ENCODE measurements at regions not wholly inside any gene's neighbourhood (a gene's known extent, or its start where the extent isn't known, plus 50 kb on each side); places are given as distances from the start of the nearest gene placed in this dataset.

GRCh38 chr1:30405081-30405480 lies 318.3 kb downstream of the MATN1 start:
- H3K4me3 ChIP-seq (ENCODE audit: low read length in 2 of 2): no peak overlapping the region
- no peaks in the 10 kb centered on the region for H3K36me3 ChIP-seq (ENCODE audit: control insufficient read depth in 2 of 2, insufficient read depth in 2 of 2, low read length in 2 of 2)
- H3K27me3 ChIP-seq (ENCODE audit: control insufficient read depth in 2 of 2, insufficient read depth in 2 of 2, low read length in 2 of 2): no peaks in the 10 kb centered on the region

GRCh38 chr1:30404341-30404740 lies 319.0 kb downstream of the MATN1 start:
- no peaks in the 10 kb centered on the region for H3K27me3 ChIP-seq (ENCODE audit: control insufficient read depth in 2 of 2, insufficient read depth in 2 of 2, low read length in 2 of 2)

More at GRCh38 chr1:30405081-30405480, 318.3 kb downstream of the MATN1 start:
- no peak overlapping the region for H3K9ac ChIP-seq (ENCODE audit: low read depth in 1 of 2, low read length in 2 of 2)
- no peaks in the 10 kb centered on the region for H3K9me3 ChIP-seq (ENCODE audit: control insufficient read depth in 2 of 2, low read length in 2 of 2)
- no peak overlapping the region for H3K27ac ChIP-seq (ENCODE audit: low read depth in 2 of 2, low read length in 2 of 2)
- H3K4me1 ChIP-seq (ENCODE audit: control insufficient read depth in 2 of 2, insufficient read depth in 2 of 2, low read length in 2 of 2): no peaks in the 10 kb centered on the region

GRCh38 chr1:30403726-30404125 lies 319.7 kb downstream of the MATN1 start:
- no peaks in the 10 kb centered on the region for H3K4me1 ChIP-seq (ENCODE audit: control insufficient read depth in 2 of 2, insufficient read depth in 2 of 2, low read length in 2 of 2)
- no peaks in the 10 kb centered on the region for H3K36me3 ChIP-seq (ENCODE audit: control insufficient read depth in 2 of 2, insufficient read depth in 2 of 2, low read length in 2 of 2)
- H3K27me3 ChIP-seq (ENCODE audit: control insufficient read depth in 2 of 2, insufficient read depth in 2 of 2, low read length in 2 of 2): no peaks in the 10 kb centered on the region
- no peaks in the 10 kb centered on the region for H3K9me3 ChIP-seq (ENCODE audit: control insufficient read depth in 2 of 2, low read length in 2 of 2)
- no peak overlapping the region for H3K4me3 ChIP-seq (ENCODE audit: low read length in 2 of 2)
- no peak overlapping the region for H3K9ac ChIP-seq (ENCODE audit: low read depth in 1 of 2, low read length in 2 of 2)
- no peak overlapping the region for H3K27ac ChIP-seq (ENCODE audit: low read depth in 2 of 2, low read length in 2 of 2)

More at GRCh38 chr1:30404341-30404740, 319.0 kb downstream of the MATN1 start:
- H3K9me3 ChIP-seq (ENCODE audit: control insufficient read depth in 2 of 2, low read length in 2 of 2): no peaks in the 10 kb centered on the region
- no peak overlapping the region for H3K27ac ChIP-seq (ENCODE audit: low read depth in 2 of 2, low read length in 2 of 2)
- no peaks in the 10 kb centered on the region for H3K4me1 ChIP-seq (ENCODE audit: control insufficient read depth in 2 of 2, insufficient read depth in 2 of 2, low read length in 2 of 2)
- no peaks in the 10 kb centered on the region for H3K36me3 ChIP-seq (ENCODE audit: control insufficient read depth in 2 of 2, insufficient read depth in 2 of 2, low read length in 2 of 2)
- H3K4me3 ChIP-seq (ENCODE audit: low read length in 2 of 2): no peak overlapping the region
- no peak overlapping the region for H3K9ac ChIP-seq (ENCODE audit: low read depth in 1 of 2, low read length in 2 of 2)

GRCh38 chr1:30403061-30403645 lies 320.2 kb downstream of the MATN1 start:
- no peaks in the 10 kb centered on the region for H3K36me3 ChIP-seq (ENCODE audit: control insufficient read depth in 2 of 2, insufficient read depth in 2 of 2, low read length in 2 of 2)
- H3K4me3 ChIP-seq (ENCODE audit: low read length in 2 of 2): no peak overlapping the region
- H3K27me3 ChIP-seq (ENCODE audit: control insufficient read depth in 2 of 2, insufficient read depth in 2 of 2, low read length in 2 of 2): no peaks in the 10 kb centered on the region
- no peak overlapping the region for H3K27ac ChIP-seq (ENCODE audit: low read depth in 2 of 2, low read length in 2 of 2)
- no peaks in the 10 kb centered on the region for H3K4me1 ChIP-seq (ENCODE audit: control insufficient read depth in 2 of 2, insufficient read depth in 2 of 2, low read length in 2 of 2)
- no peak overlapping the region for H3K9ac ChIP-seq (ENCODE audit: low read depth in 1 of 2, low read length in 2 of 2)
- H3K9me3 ChIP-seq (ENCODE audit: control insufficient read depth in 2 of 2, low read length in 2 of 2): no peaks in the 10 kb centered on the region

- Histone ChIP-seq H3K27me3 (ENCODE audit: control insufficient read depth in 2 of 2, insufficient read depth in 2 of 2, low read length in 2 of 2) (no peaks in the 10 kb centered on the region), H3K27ac (ENCODE audit: low read depth in 2 of 2, low read length in 2 of 2) (no peak overlapping the region), H3K9me3 (ENCODE audit: control insufficient read depth in 2 of 2, low read length in 2 of 2) (no peaks in the 10 kb centered on the region), H3K4me1 (ENCODE audit: control insufficient read depth in 2 of 2, insufficient read depth in 2 of 2, low read length in 2 of 2) (no peaks in the 10 kb centered on the region), H3K9ac (ENCODE audit: low read depth in 1 of 2, low read length in 2 of 2) (no peak overlapping the region), H3K36me3 (ENCODE audit: control insufficient read depth in 2 of 2, insufficient read depth in 2 of 2, low read length in 2 of 2) (no peaks in the 10 kb centered on the region), H3K4me3 (ENCODE audit: low read length in 2 of 2) (no peak overlapping the region)
Observed at GRCh38 chr1:30402031-30402430, 321.4 kb downstream of the MATN1 start.

- no peak overlapping the region for H3K27ac ChIP-seq (ENCODE audit: low read depth in 2 of 2, low read length in 2 of 2)
- no peak overlapping the region for H3K9ac ChIP-seq (ENCODE audit: low read depth in 1 of 2, low read length in 2 of 2)
- H3K36me3 ChIP-seq (ENCODE audit: control insufficient read depth in 2 of 2, insufficient read depth in 2 of 2, low read length in 2 of 2): no peaks in the 10 kb centered on the region
- H3K9me3 ChIP-seq (ENCODE audit: control insufficient read depth in 2 of 2, low read length in 2 of 2): no peaks in the 10 kb centered on the region
- H3K4me1 ChIP-seq (ENCODE audit: control insufficient read depth in 2 of 2, insufficient read depth in 2 of 2, low read length in 2 of 2): no peaks in the 10 kb centered on the region
- H3K27me3 ChIP-seq (ENCODE audit: control insufficient read depth in 2 of 2, insufficient read depth in 2 of 2, low read length in 2 of 2): no peaks in the 10 kb centered on the region
- no peak overlapping the region for H3K4me3 ChIP-seq (ENCODE audit: low read length in 2 of 2)
Observed at GRCh38 chr1:30400507-30400906, 322.9 kb downstream of the MATN1 start.

GRCh38 chr1:30399026-30399425 lies 324.4 kb downstream of the MATN1 start:
- no peaks in the 10 kb centered on the region for H3K27me3 ChIP-seq (ENCODE audit: control insufficient read depth in 2 of 2, insufficient read depth in 2 of 2, low read length in 2 of 2)
- H3K4me3 ChIP-seq (ENCODE audit: low read length in 2 of 2): no peak overlapping the region
- H3K9me3 ChIP-seq (ENCODE audit: control insufficient read depth in 2 of 2, low read length in 2 of 2): no peaks in the 10 kb centered on the region
- H3K36me3 ChIP-seq (ENCODE audit: control insufficient read depth in 2 of 2, insufficient read depth in 2 of 2, low read length in 2 of 2): no peaks in the 10 kb centered on the region
- H3K27ac ChIP-seq (ENCODE audit: low read depth in 2 of 2, low read length in 2 of 2): no peak overlapping the region
- H3K4me1 ChIP-seq (ENCODE audit: control insufficient read depth in 2 of 2, insufficient read depth in 2 of 2, low read length in 2 of 2): no peaks in the 10 kb centered on the region
- no peak overlapping the region for H3K9ac ChIP-seq (ENCODE audit: low read depth in 1 of 2, low read length in 2 of 2)

- no peaks in the 10 kb centered on the region for H3K9me3 ChIP-seq (ENCODE audit: control insufficient read depth in 2 of 2, low read length in 2 of 2)
- H3K9ac ChIP-seq (ENCODE audit: low read depth in 1 of 2, low read length in 2 of 2): no peak overlapping the region
- no peaks in the 10 kb centered on the region for H3K4me1 ChIP-seq (ENCODE audit: control insufficient read depth in 2 of 2, insufficient read depth in 2 of 2, low read length in 2 of 2)
- no peaks in the 10 kb centered on the region for H3K36me3 ChIP-seq (ENCODE audit: control insufficient read depth in 2 of 2, insufficient read depth in 2 of 2, low read length in 2 of 2)
- no peak overlapping the region for H3K4me3 ChIP-seq (ENCODE audit: low read length in 2 of 2)
- H3K27ac ChIP-seq (ENCODE audit: low read depth in 2 of 2, low read length in 2 of 2): no peak overlapping the region
- H3K27me3 ChIP-seq (ENCODE audit: control insufficient read depth in 2 of 2, insufficient read depth in 2 of 2, low read length in 2 of 2): no peaks in the 10 kb centered on the region
Observed at GRCh38 chr1:30397576-30397975, 325.8 kb downstream of the MATN1 start.

GRCh38 chr1:30395631-30396030 lies 327.8 kb downstream of the MATN1 start:
- no peaks in the 10 kb centered on the region for H3K9me3 ChIP-seq (ENCODE audit: control insufficient read depth in 2 of 2, low read length in 2 of 2)
- no peak overlapping the region for H3K9ac ChIP-seq (ENCODE audit: low read depth in 1 of 2, low read length in 2 of 2)
- H3K4me1 ChIP-seq (ENCODE audit: control insufficient read depth in 2 of 2, insufficient read depth in 2 of 2, low read length in 2 of 2): no peaks in the 10 kb centered on the region
- H3K36me3 ChIP-seq (ENCODE audit: control insufficient read depth in 2 of 2, insufficient read depth in 2 of 2, low read length in 2 of 2): no peaks in the 10 kb centered on the region
- H3K4me3 ChIP-seq (ENCODE audit: low read length in 2 of 2): no peak overlapping the region
- H3K27ac ChIP-seq (ENCODE audit: low read depth in 2 of 2, low read length in 2 of 2): no peak overlapping the region
- peaks cover 1% of the 10 kb centered on the region in 2 donors for H3K27me3 ChIP-seq (ENCODE audit: control insufficient read depth in 2 of 2, insufficient read depth in 2 of 2, low read length in 2 of 2)

- no peak overlapping the region for H3K4me3 ChIP-seq (ENCODE audit: low read length in 2 of 2)
- no peak overlapping the region for H3K9ac ChIP-seq (ENCODE audit: low read depth in 1 of 2, low read length in 2 of 2)
Observed at GRCh38 chr1:30388386-30388785, 335.0 kb downstream of the MATN1 start.

More at GRCh38 chr1:30388386-30388785, 335.0 kb downstream of the MATN1 start:
- peaks cover 7 to 10% of the 10 kb centered on the region in 2 donors for H3K27me3 ChIP-seq (ENCODE audit: control insufficient read depth in 2 of 2, insufficient read depth in 2 of 2, low read length in 2 of 2)
- no peaks in the 10 kb centered on the region for H3K9me3 ChIP-seq (ENCODE audit: control insufficient read depth in 2 of 2, low read length in 2 of 2)
- H3K4me1 ChIP-seq (ENCODE audit: control insufficient read depth in 2 of 2, insufficient read depth in 2 of 2, low read length in 2 of 2): no peaks in the 10 kb centered on the region
- H3K36me3 ChIP-seq (ENCODE audit: control insufficient read depth in 2 of 2, insufficient read depth in 2 of 2, low read length in 2 of 2): no peaks in the 10 kb centered on the region
- H3K27ac ChIP-seq (ENCODE audit: low read depth in 2 of 2, low read length in 2 of 2): no peak overlapping the region

All from mucosa of rectum (tissue), 2 donors.